PFSK-1 (cell line): ENCODE measurements at regions not wholly inside any gene's neighbourhood (a gene's known extent, or its start where the extent isn't known, plus 50 kb on each side); places are given as distances from the start of the nearest gene placed in this dataset.

ENCODE experiments used
- FOXP2 ChIP-seq: optimal IDR thresholded peaks from 2 replicates; pipeline ENCODE3; 2011; ENCODE audit warnings: borderline replicate concordance, control low read depth, inconsistent platforms; ENCODE audit not compliant: insufficient read depth; ENCODE audit errors: extremely low read length, extremely low read depth
- POLR2AphosphoS5 ChIP-seq: IDR thresholded peaks from 2 replicates; pipeline ENCODE4 v1.6.1; 2012; ENCODE audit warnings: low read depth, mild to moderate bottlenecking, control low read depth, low read length, moderate library complexity
- REST ChIP-seq, 2 experiments: IDR thresholded peaks; 2 replicates each; pipeline versions ENCODE4 v1.6.1 to v1.8.0; 2011 to 2012; ENCODE audit warnings: low read depth in 2 of 2, low read length in 2 of 2, control low read depth in 1 of 2, inconsistent platforms in 1 of 2, mild to moderate bottlenecking in 1 of 2, moderate library complexity in 1 of 2; ENCODE audit not compliant: insufficient read depth in 1 of 2
- SIN3A ChIP-seq: IDR thresholded peaks from 2 replicates; pipeline ENCODE4 v1.6.1; 2012; ENCODE audit warnings: mild to moderate bottlenecking, low read length, moderate library complexity, borderline replicate concordance; ENCODE audit not compliant: insufficient read depth
- TAF1 ChIP-seq: IDR thresholded peaks from 2 replicates; pipeline ENCODE4 v1.6.1; 2012; ENCODE audit warnings: low read length, control low read depth, borderline replicate concordance; ENCODE audit not compliant: insufficient read depth

- TF ChIP-seq SIN3A (no peak), POLR2AphosphoS5 (no peak), FOXP2 (no peak), REST (IDR thresholded peaks at IDR 0.05; ENCODE audit: insufficient read depth in 1 of 2, low read depth in 2 of 2, low read length in 2 of 2) (no peak), TAF1 (no peak)
Observed at GRCh38 chr11:43222215-43222614, 89.6 kb upstream of the API5 start.

- TF ChIP-seq TAF1 (no peak), POLR2AphosphoS5 (no peak), REST (IDR thresholded peaks at IDR 0.05; ENCODE audit: insufficient read depth in 1 of 2, low read depth in 2 of 2, low read length in 2 of 2) (no peak), FOXP2 (no peak)
Observed at GRCh38 chr11:43223026-43223425, 88.8 kb upstream of the API5 start.

- TF ChIP-seq REST (IDR thresholded peaks at IDR 0.05; ENCODE audit: insufficient read depth in 1 of 2, low read depth in 2 of 2, low read length in 2 of 2) (no peak), POLR2AphosphoS5 (no peak), FOXP2 (no peak), TAF1 (no peak), SIN3A (no peak)
Observed at GRCh38 chr11:43234881-43235280, 76.9 kb upstream of the API5 start.

DNA sequence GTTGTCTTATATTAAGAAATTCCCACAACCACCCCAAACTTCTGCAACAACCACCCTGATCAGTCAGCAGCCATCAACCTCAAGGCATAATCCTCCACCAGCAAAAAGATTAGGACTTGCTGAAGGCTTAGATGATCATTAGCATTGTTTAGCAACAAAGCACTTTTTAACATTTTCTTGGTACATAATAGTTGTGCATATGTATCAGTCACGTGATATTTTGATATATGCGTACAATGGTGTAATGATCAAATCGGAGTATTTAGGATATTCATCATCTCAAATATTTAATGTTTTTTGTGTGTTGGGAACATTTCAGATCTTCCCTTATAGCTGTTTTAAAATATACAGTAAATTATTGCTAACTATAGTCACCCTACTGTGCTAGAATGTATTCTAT, 73.5 kb upstream of the API5 start:
- TF ChIP-seq REST (IDR thresholded peaks at IDR 0.05; ENCODE audit: insufficient read depth in 1 of 2, low read depth in 2 of 2, low read length in 2 of 2) = no peak
- no peak for TF ChIP-seq FOXP2
- TF ChIP-seq TAF1 = no peak
- no peak for TF ChIP-seq POLR2AphosphoS5
- no peak for TF ChIP-seq SIN3A

DNA sequence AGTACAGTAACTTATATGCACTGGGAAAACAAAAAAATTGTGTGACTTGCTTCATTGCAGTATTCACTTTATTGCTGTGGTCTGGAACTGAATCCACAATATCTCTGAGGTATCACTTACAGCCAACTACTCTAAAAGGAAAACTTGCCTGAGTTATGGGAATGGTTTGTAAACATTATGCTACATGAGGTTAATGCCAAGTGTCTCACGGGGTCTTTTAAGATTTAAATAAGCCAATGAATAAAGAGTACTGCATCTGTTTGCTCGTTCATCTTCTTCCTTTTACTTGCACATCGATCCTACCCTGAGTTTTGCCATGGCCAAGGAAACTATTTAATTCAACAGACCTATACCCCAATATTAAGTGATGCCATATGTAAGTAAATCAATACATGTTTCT, 72.0 kb upstream of the API5 start:
- TF ChIP-seq REST (IDR thresholded peaks at IDR 0.05; ENCODE audit: insufficient read depth in 1 of 2, low read depth in 2 of 2, low read length in 2 of 2) = no peak
